Fibroblast of lung (primary cell): ENCODE measurements at regions not wholly inside any gene's neighbourhood (a gene's known extent, or its start where the extent isn't known, plus 50 kb on each side); places are given as distances from the start of the nearest gene placed in this dataset.
A peak's percentile ranks its signal among the peaks of the same experiment; 100 is the strongest.

Experiments
- DNase-seq, 2 donors: peaks; one replicate each; pipeline versions ENCODE4 v3.0.0 to v3.0.0-alpha.2; 2010; ENCODE audit warnings: low read depth in 2 of 2
- H2AFZ ChIP-seq: 2 replicates; pipeline ENCODE4 v1.5.1; 2012; ENCODE audit warnings: low read length, control low read depth, inconsistent platforms
- H3K27ac ChIP-seq: 2 replicates; pipeline ENCODE4 v1.5.1; 2011; ENCODE audit warnings: low read length, control low read depth; ENCODE audit not compliant: insufficient read depth
- H3K27me3 ChIP-seq: 2 replicates; pipeline ENCODE4 v1.5.1; 2011; ENCODE audit warnings: mild to moderate bottlenecking, low read length; ENCODE audit not compliant: control insufficient read depth, insufficient read depth
- H3K36me3 ChIP-seq: 2 replicates; pipeline ENCODE4 v1.5.1; 2011; ENCODE audit warnings: low read length; ENCODE audit not compliant: control insufficient read depth, insufficient read depth
- H3K4me1 ChIP-seq: 2 replicates; pipeline ENCODE4 v1.5.1; 2011; ENCODE audit warnings: low read length; ENCODE audit not compliant: control insufficient read depth, insufficient read depth; ENCODE audit errors: extremely low read depth
- H3K4me2 ChIP-seq: 2 replicates; pipeline ENCODE4 v1.5.1; 2011; ENCODE audit warnings: low read length, control low read depth; ENCODE audit not compliant: insufficient read depth; ENCODE audit errors: extremely low read depth
- H3K4me3 ChIP-seq, 4 experiments: fragments of 200-600 bp in 1 of 4; sonication (generic) in 1 of 4; replicated peaks in 1 of 4; 2 replicates each; pipeline ENCODE4 v1.5.1; 2011 to 2016; ENCODE audit warnings: low read length in 4 of 4, low read depth in 3 of 4, mild to moderate bottlenecking in 3 of 4, control low read depth in 2 of 4, inconsistent platforms in 1 of 4, mixed read lengths in 1 of 4; ENCODE audit not compliant: insufficient read depth in 1 of 4; ENCODE audit errors: control extremely low read depth in 1 of 4
- H3K79me2 ChIP-seq: 2 replicates; pipeline ENCODE4 v1.5.1; 2012; ENCODE audit warnings: mild to moderate bottlenecking, low read length, inconsistent platforms; ENCODE audit not compliant: control insufficient read depth, insufficient read depth
- H3K9ac ChIP-seq: 2 replicates; pipeline ENCODE4 v1.5.1; 2011; ENCODE audit warnings: mild to moderate bottlenecking, low read length, control low read depth; ENCODE audit not compliant: insufficient read depth
- H3K9me3 ChIP-seq: 2 replicates; pipeline ENCODE4 v1.5.1; 2012; ENCODE audit warnings: low read depth, low read length; ENCODE audit not compliant: control insufficient read depth, insufficient read depth
- H4K20me1 ChIP-seq: 2 replicates; pipeline ENCODE4 v1.5.1; 2011; ENCODE audit warnings: low read length; ENCODE audit not compliant: control insufficient read depth, insufficient read depth; ENCODE audit errors: extremely low read depth
- CTCF ChIP-seq, 2 donors: IDR thresholded peaks in 1 of 2; conservative IDR thresholded peaks in 1 of 2; 1 replicate in 1 of 2; 2 replicates in 1 of 2; pipeline ENCODE4 v1.5.1; 2011 to 2012; ENCODE audit warnings: low read length in 2 of 2, control low read depth in 1 of 2, inconsistent platforms in 1 of 2, low read depth in 1 of 2, mild to moderate bottlenecking in 1 of 2
- EZH2 ChIP-seq: IDR thresholded peaks from 2 replicates; pipeline ENCODE4 v1.5.1; 2012; ENCODE audit warnings: low read length, control low read depth, mild to moderate bottlenecking; ENCODE audit errors: missing control alignments

GRCh38 chr6:71496018-71496721 lies 207.6 kb downstream of the OGFRL1 start:
- peak overlapping the region; percentile 81 for H3K4me2 ChIP-seq
- H3K9ac ChIP-seq = no peak overlapping the region

GRCh38 chr6:71496722-71497033 lies 208.1 kb downstream of the OGFRL1 start:
- Histone ChIP-seq H3K27me3 (no peaks in the 10 kb centered on the region), H3K4me2 (peak overlapping the region; percentile 81), H4K20me1 (no peaks in the 10 kb centered on the region), H3K79me2 (no peaks in the 10 kb centered on the region), H3K36me3 (no peaks in the 10 kb centered on the region), H3K27ac (peak overlapping the region; percentile 72), H3K9ac (no peak overlapping the region), H3K4me3 (no peak overlapping the region), H3K4me1 (no peaks in the 10 kb centered on the region), H3K9me3 (no peaks in the 10 kb centered on the region), H2AFZ (peak overlapping the region; percentile 68)
- TF ChIP-seq CTCF (conservative IDR thresholded peaks at IDR 0.05 in 1 of 2, IDR thresholded peaks at IDR 0.05 in 1 of 2; ENCODE audit: low read depth in 1 of 2, low read length in 2 of 2) (no peak), EZH2 (no peak)
- no peak for DNase-seq

More at GRCh38 chr6:71496018-71496721, 207.6 kb downstream of the OGFRL1 start:
- Histone ChIP-seq H4K20me1 (no peaks in the 10 kb centered on the region), H3K4me1 (no peaks in the 10 kb centered on the region), H3K4me3 (peak overlapping the region; percentile 28 to 54 (median 49)), H3K27ac (peak overlapping the region; percentile 72), H3K27me3 (no peaks in the 10 kb centered on the region), H3K36me3 (no peaks in the 10 kb centered on the region), H2AFZ (peak overlapping the region; percentile 68), H3K79me2 (no peaks in the 10 kb centered on the region), H3K9me3 (no peaks in the 10 kb centered on the region)
- TF ChIP-seq CTCF (conservative IDR thresholded peaks at IDR 0.05 in 1 of 2, IDR thresholded peaks at IDR 0.05 in 1 of 2; ENCODE audit: low read depth in 1 of 2, low read length in 2 of 2) (no peak), EZH2 (no peak)
- peak; percentile 27 to 39 for DNase-seq

GRCh38 chr6:71498638-71499037 lies 210.0 kb downstream of the OGFRL1 start:
- Histone ChIP-seq H4K20me1 (no peaks in the 10 kb centered on the region), H3K9ac (no peak overlapping the region), H3K4me2 (no peak overlapping the region), H2AFZ (no peak overlapping the region), H3K9me3 (no peaks in the 10 kb centered on the region), H3K27me3 (no peaks in the 10 kb centered on the region), H3K4me3 (no peak overlapping the region), H3K27ac (no peak overlapping the region), H3K36me3 (no peaks in the 10 kb centered on the region), H3K79me2 (no peaks in the 10 kb centered on the region), H3K4me1 (no peaks in the 10 kb centered on the region)
- DNase-seq = no peak
- TF ChIP-seq EZH2 (no peak), CTCF (conservative IDR thresholded peaks at IDR 0.05 in 1 of 2, IDR thresholded peaks at IDR 0.05 in 1 of 2; ENCODE audit: low read depth in 1 of 2, low read length in 2 of 2) (no peak)
